ENCODE measurements at regions not wholly inside any gene's neighbourhood (a gene's known extent, or its start where the extent isn't known, plus 50 kb on each side); places are given as distances from the start of the nearest gene placed in this dataset.

DNA sequence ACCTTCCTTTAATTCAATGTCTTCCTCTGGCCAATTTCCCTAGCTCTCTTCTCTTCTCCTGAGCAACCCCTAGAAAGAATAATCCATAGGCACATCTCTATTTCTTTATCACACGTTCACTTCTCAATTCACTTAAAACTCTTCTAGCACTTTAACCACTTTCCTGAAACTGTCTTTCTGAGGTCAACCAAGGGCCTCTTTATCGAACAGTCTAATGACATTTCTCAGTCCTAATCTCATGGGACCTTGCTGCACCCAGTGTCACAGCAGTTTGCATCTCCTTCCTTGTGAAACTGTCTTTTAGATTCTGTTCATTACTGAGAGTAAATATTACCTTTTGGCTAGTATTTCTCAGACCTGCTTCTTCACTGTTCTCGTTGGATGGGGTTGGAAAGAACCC is 285.3 kb upstream of the RASGEF1B start:
- DNase-seq (ENCODE audit: low spot score), result peak; percentile 2
- no peak for TF ChIP-seq CTCF (IDR thresholded peaks at IDR 0.05; ENCODE audit: extremely low read depth, missing control alignments)

DNA sequence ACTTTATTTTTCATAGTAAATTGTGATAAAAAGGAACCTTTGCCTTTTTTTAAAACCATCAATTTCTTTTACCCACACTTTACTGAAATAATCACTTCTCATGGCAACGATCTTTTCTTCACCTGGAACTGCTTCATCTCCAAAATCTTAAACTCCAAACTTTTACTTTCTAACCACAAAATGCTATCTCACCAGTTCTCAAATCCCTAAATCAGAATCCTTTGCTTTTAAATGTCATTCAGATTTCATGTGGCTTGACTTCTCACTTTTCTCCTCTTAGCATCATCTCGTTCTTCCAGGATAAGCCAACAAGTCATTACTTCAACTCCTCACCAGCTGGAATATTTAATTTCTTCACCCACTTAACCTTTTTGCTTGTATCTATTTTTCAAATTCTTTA is 284.3 kb upstream of the RASGEF1B start:
- TF ChIP-seq CTCF (IDR thresholded peaks at IDR 0.05; ENCODE audit: extremely low read depth, missing control alignments), result no peak
- no peak for DNase-seq (ENCODE audit: low spot score)

DNA sequence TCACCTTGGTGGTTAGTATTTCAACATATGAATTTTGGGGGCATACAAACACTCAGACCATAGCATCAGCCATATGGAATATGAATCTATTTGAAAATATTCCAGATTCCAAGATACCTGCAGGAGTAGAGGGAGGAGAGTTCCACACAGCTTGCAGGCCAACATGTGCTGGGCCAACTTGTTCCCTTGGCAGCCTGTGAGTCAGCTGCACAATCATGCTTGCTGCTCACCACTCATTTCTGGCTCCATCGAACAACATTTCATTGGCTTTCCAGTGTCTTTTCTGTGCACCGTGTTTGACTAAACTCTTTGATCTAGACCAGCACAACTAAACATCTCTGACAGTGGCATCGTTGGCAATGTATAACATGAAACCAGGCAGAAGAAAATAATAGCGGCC is 282.5 kb upstream of the RASGEF1B start:
- DNase-seq (ENCODE audit: low spot score), result no peak
- no peak for TF ChIP-seq CTCF (IDR thresholded peaks at IDR 0.05; ENCODE audit: extremely low read depth, missing control alignments)

GRCh38 chr4:81751531-81752289 is 280.0 kb upstream of the RASGEF1B start:
- no peak for TF ChIP-seq CTCF (IDR thresholded peaks at IDR 0.05; ENCODE audit: extremely low read depth, missing control alignments)

GRCh38 chr4:81747242-81747930 is 275.7 kb upstream of the RASGEF1B start:
- no peak for TF ChIP-seq CTCF (IDR thresholded peaks at IDR 0.05; ENCODE audit: extremely low read depth, missing control alignments)
- DNase-seq (ENCODE audit: low spot score), result no peak

More at GRCh38 chr4:81751531-81752289, 280.0 kb upstream of the RASGEF1B start:
- DNase-seq (ENCODE audit: low spot score), result no peak

- no peak for DNase-seq (ENCODE audit: low spot score)
- no peak for TF ChIP-seq CTCF (IDR thresholded peaks at IDR 0.05; ENCODE audit: extremely low read depth, missing control alignments)
Observed at GRCh38 chr4:81746773-81747172, 275.1 kb upstream of the RASGEF1B start.

GRCh38 chr4:81746071-81746470 is 274.4 kb upstream of the RASGEF1B start:
- no peak for DNase-seq (ENCODE audit: low spot score)
- no peak for TF ChIP-seq CTCF (IDR thresholded peaks at IDR 0.05; ENCODE audit: extremely low read depth, missing control alignments)
